OCI-LY7 (cell line): ENCODE measurements at regions not wholly inside any gene's neighbourhood (a gene's known extent, or its start where the extent isn't known, plus 50 kb on each side); places are given as distances from the start of the nearest gene placed in this dataset.

Source experiments
- BruUV-seq: library from RNA; stranded (reverse); fragments of 400-500 nt; replicated peaks from 2 replicates; lab custom pipeline; 2021; lab: Mats Ljungman, UMichigan
- CTCF ChIA-PET: fragments of 300-600 bp; sonication (Branson Sonifier 250); formaldehyde crosslinking; loops from one replicate; lab custom pipeline; 2022; ENCODE audit warnings: antibody characterized with exemption; ENCODE audit not compliant: unreplicated experiment; lab: Charles Lee
- POLR2A ChIA-PET: fragments of 300-600 bp; sonication (Branson Sonifier 250); formaldehyde crosslinking; loops from one replicate; lab custom pipeline; 2022; ENCODE audit warnings: antibody characterized with exemption; lab: Charles Lee
- DNase-seq: peaks from one replicate; pipeline ENCODE4 v3.0.0-alpha.2; 2015; ENCODE audit warnings: low spot score
- H2AFZ ChIP-seq: fragments of 200-600 bp; sonication (generic), shearing (Covaris generic); 2 replicates; pipeline ENCODE4 v1.6.1; 2014; ENCODE audit warnings: mild to moderate bottlenecking, antibody characterized with exemption, low read length, moderate library complexity
- H3K27ac ChIP-seq: fragments of 200-600 bp; sonication (generic); 2 replicates; pipeline ENCODE4 v1.5.1; 2014; ENCODE audit warnings: mixed run types, low read depth, mild to moderate bottlenecking, moderate library complexity, low read length, inconsistent platforms; ENCODE audit not compliant: poor library complexity, severe bottlenecking
- H3K36me3 ChIP-seq: fragments of 200-600 bp; sonication (generic); 2 replicates; pipeline ENCODE4 v1.6.1; 2014; ENCODE audit warnings: mild to moderate bottlenecking, antibody characterized with exemption, low read length, moderate library complexity, mixed read lengths; ENCODE audit not compliant: insufficient read depth
- H3K4me1 ChIP-seq: fragments of 200-600 bp; sonication (generic); 2 replicates; pipeline ENCODE4 v1.5.1; 2014; ENCODE audit warnings: mild to moderate bottlenecking, low read length; ENCODE audit not compliant: insufficient read depth, poor library complexity, severe bottlenecking
- H3K4me2 ChIP-seq: fragments of 200-600 bp; sonication (generic); 2 replicates; pipeline ENCODE4 v1.6.1; 2014; ENCODE audit warnings: mild to moderate bottlenecking, low read length
- H3K4me3 ChIP-seq: fragments of 200-600 bp; sonication (generic); 2 replicates; pipeline ENCODE4 v1.5.1; 2014; ENCODE audit warnings: mild to moderate bottlenecking, low read depth, low read length; ENCODE audit not compliant: poor library complexity, severe bottlenecking
- H3K79me2 ChIP-seq: fragments of 200-600 bp; sonication (generic); 2 replicates; pipeline ENCODE4 v1.6.1; 2016; ENCODE audit warnings: low read depth, mild to moderate bottlenecking, low read length, moderate library complexity, mixed read lengths; ENCODE audit not compliant: insufficient read depth
- H3K9me2 ChIP-seq: fragments of 200-600 bp; sonication (generic); 2 replicates; pipeline ENCODE4 v1.6.1; 2016; ENCODE audit warnings: mild to moderate bottlenecking, low read length, mixed read lengths; ENCODE audit not compliant: insufficient read depth
- H3K9me3 ChIP-seq: fragments of 200-600 bp; sonication (generic); 2 replicates; pipeline ENCODE4 v1.6.1; 2014; ENCODE audit warnings: mild to moderate bottlenecking, mixed run types, low read length, mixed read lengths
- H4K20me1 ChIP-seq: fragments of 200-600 bp; sonication (generic); 2 replicates; pipeline ENCODE4 v1.6.1; 2014; ENCODE audit warnings: mild to moderate bottlenecking, antibody characterized with exemption, low read length, moderate library complexity, mixed read lengths; ENCODE audit not compliant: insufficient read depth
- EZH2phosphoT487 ChIP-seq: fragments of 200-600 bp; sonication (generic); IDR thresholded peaks from 2 replicates; pipeline ENCODE4 v1.6.1; 2018; ENCODE audit warnings: low read depth, borderline replicate concordance, mild to moderate bottlenecking, mixed run types, antibody characterized with exemption, low read length, moderate library complexity, mixed read lengths
- intact Hi-C: fragments of 100-400 bp; cut with micrococcal nuclease; formaldehyde crosslinking; loops from one replicate; pipeline ENCODE4 v1.10.0; 2022; ENCODE audit not compliant: unreplicated experiment
- TF ChIP-seq, protein P1 (sequence below): fragments of 200-600 bp; sonication (generic); conservative IDR thresholded peaks from 2 replicates; pipeline ENCODE4 v1.5.1; 2014; ENCODE audit warnings: mild to moderate bottlenecking, antibody characterized with exemption, low read length, moderate library complexity, mixed read lengths

DNA sequence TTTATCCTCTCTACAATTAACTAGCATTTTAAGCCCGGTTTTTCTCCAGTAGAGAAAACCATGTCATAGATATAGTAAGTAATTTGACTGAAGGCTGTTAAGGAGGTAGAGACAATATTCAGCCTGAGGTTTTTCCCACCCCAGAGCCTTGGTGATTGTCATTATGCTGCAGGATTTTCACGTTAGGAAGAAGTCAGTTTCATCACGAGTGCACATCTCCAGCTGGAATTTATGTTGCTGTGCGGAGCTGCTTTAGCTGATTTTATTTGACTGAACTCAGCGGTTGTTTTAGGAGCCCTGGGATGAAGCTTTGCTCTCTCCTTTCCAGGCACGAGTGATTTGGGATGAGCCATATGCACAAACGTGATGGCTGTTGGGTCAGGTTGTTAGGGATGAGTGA, 271.3 kb upstream of the RGMA start:
- no peaks in the 10 kb centered on the region for H3K9me3 ChIP-seq
- CTCF ChIA-PET: no interaction called here
- no TSS peak for BruUV-seq

DNA sequence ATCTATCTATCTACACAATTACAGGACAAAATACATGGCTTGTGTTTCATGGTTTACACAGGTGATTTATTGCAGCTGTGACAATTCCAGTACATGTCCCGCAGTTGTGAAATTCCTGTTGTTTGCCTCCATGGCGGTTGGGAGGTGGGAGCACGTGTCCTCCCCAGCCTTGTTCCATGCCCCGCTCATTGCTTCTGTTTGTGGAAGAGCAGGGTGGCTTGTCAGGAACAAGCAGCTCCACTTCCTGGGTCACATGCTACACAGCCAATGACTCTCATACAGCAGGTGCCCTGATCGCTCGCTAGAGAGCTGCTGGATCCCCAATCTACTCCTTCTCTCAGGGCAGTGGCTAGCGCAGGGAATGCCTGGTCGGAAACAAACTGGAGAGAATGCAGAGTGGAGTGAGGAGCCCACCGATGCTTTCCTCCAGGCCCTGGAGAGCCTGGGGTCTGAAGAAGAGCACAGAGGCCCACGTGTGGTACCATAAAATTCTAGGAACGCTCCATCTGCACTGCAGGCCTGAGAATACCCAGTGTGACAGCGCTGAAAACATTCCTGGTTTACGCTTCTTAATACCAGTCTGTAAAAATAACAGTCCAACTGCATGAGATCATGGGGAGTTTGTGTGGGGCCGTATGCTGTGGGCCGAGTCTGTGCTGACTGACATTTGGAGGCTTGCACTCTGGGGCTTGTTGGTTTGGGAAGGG, 270.6 kb upstream of the RGMA start:
- POLR2A ChIA-PET: no interaction called here
- no peaks in the 10 kb centered on the region for H4K20me1 ChIP-seq
- no peaks in the 10 kb centered on the region for H3K79me2 ChIP-seq
- H3K4me1 ChIP-seq: no peaks in the 10 kb centered on the region
- no peak overlapping the region for H3K4me2 ChIP-seq
- intact Hi-C loops: no loop called here
- no peak overlapping the region for H2AFZ ChIP-seq
- no TSS peak for BruUV-seq
- no peaks in the 10 kb centered on the region for H3K36me3 ChIP-seq
- no peaks in the 10 kb centered on the region for H3K9me2 ChIP-seq
- TF ChIP-seq, protein P1, sequence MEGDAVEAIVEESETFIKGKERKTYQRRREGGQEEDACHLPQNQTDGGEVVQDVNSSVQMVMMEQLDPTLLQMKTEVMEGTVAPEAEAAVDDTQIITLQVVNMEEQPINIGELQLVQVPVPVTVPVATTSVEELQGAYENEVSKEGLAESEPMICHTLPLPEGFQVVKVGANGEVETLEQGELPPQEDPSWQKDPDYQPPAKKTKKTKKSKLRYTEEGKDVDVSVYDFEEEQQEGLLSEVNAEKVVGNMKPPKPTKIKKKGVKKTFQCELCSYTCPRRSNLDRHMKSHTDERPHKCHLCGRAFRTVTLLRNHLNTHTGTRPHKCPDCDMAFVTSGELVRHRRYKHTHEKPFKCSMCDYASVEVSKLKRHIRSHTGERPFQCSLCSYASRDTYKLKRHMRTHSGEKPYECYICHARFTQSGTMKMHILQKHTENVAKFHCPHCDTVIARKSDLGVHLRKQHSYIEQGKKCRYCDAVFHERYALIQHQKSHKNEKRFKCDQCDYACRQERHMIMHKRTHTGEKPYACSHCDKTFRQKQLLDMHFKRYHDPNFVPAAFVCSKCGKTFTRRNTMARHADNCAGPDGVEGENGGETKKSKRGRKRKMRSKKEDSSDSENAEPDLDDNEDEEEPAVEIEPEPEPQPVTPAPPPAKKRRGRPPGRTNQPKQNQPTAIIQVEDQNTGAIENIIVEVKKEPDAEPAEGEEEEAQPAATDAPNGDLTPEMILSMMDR: no peak
- TF ChIP-seq EZH2phosphoT487: no peak
- no peaks in the 10 kb centered on the region for H3K9me3 ChIP-seq
- no peak for DNase-seq
- H3K4me3 ChIP-seq: no peak overlapping the region
- CTCF ChIA-PET: no interaction called here
- H3K27ac ChIP-seq: no peak overlapping the region

More for the DNA sequence above, 271.3 kb upstream of the RGMA start:
- no peak for DNase-seq
- no peak overlapping the region for H2AFZ ChIP-seq
- POLR2A ChIA-PET: no interaction called here
- H3K4me3 ChIP-seq: no peak overlapping the region
- no peak for TF ChIP-seq EZH2phosphoT487
- TF ChIP-seq, protein P1: no peak
- no peaks in the 10 kb centered on the region for H3K4me1 ChIP-seq
- H3K9me2 ChIP-seq: no peaks in the 10 kb centered on the region
- intact Hi-C loops: no loop called here
- no peak overlapping the region for H3K4me2 ChIP-seq
- H3K79me2 ChIP-seq: no peaks in the 10 kb centered on the region
- no peaks in the 10 kb centered on the region for H3K36me3 ChIP-seq
- H4K20me1 ChIP-seq: no peaks in the 10 kb centered on the region
- H3K27ac ChIP-seq: no peak overlapping the region

DNA sequence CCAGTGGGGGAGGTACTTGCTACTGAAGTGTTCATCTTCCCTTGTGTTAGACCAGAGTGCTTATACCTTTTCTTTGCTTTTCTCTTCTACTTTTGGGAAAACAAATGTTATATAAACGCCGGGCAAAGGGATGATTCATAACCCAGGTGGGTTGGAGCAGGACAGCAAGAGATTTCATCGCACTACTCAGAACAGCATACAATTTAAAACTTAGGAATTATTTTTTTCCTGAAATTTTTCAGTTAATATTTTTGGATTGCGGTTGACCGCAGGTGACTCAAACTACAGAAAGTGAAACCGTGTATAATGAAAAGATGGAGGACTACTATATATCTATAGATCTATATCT, 270.0 kb upstream of the RGMA start:
- intact Hi-C loops: no loop called here
- TF ChIP-seq, protein P1: no peak
- no peak for TF ChIP-seq EZH2phosphoT487
- Histone ChIP-seq H3K4me2 (no peak overlapping the region), H3K79me2 (no peaks in the 10 kb centered on the region), H2AFZ (no peak overlapping the region), H3K4me1 (no peaks in the 10 kb centered on the region), H3K36me3 (no peaks in the 10 kb centered on the region), H3K9me3 (no peaks in the 10 kb centered on the region), H4K20me1 (no peaks in the 10 kb centered on the region), H3K27ac (no peak overlapping the region), H3K4me3 (no peak overlapping the region), H3K9me2 (no peaks in the 10 kb centered on the region)
- ChIA-PET CTCF (no interaction called here), POLR2A (no interaction called here)
- no TSS peak for BruUV-seq
- no peak for DNase-seq
